H1 (cell line): ENCODE measurements at regions not wholly inside any gene's neighbourhood (a gene's known extent, or its start where the extent isn't known, plus 50 kb on each side); places are given as distances from the start of the nearest gene placed in this dataset.

Experiments
- ATF3 ChIP-seq: IDR thresholded peaks from 2 replicates; pipeline ENCODE4 v1.6.1; 2011; ENCODE audit warnings: low read depth, mild to moderate bottlenecking, low read length; ENCODE audit not compliant: insufficient read depth
- CBX8 ChIP-seq: fragments of 300-800, 300-1000 bp; sonication (generic); IDR thresholded peaks from 2 replicates; pipeline ENCODE4 v1.7.1; 2016; ENCODE audit warnings: low read depth, low read length, borderline replicate concordance
- CHD7 ChIP-seq: fragments of 300-600 bp; sonication (generic); IDR thresholded peaks from 2 replicates; pipeline ENCODE4 v1.7.1; 2012; ENCODE audit warnings: low read length, moderate library complexity, mild to moderate bottlenecking, inconsistent platforms; ENCODE audit not compliant: insufficient replicate concordance
- E2F6 ChIP-seq: IDR thresholded peaks from 2 replicates; pipeline ENCODE4 v1.6.1; 2012; ENCODE audit warnings: inconsistent platforms
- GTF2F1 ChIP-seq: IDR thresholded peaks from 2 replicates; pipeline ENCODE4 v1.6.1; 2012; ENCODE audit warnings: low read depth, low read length, improper control_type of control experiment, borderline replicate concordance
- JUND ChIP-seq: IDR thresholded peaks from 2 replicates; pipeline ENCODE4 v1.6.1; 2011; ENCODE audit warnings: mild to moderate bottlenecking, improper control_type of control experiment, low read length
- RAD21 ChIP-seq, 2 experiments: IDR thresholded peaks in 1 of 2; conservative IDR thresholded peaks in 1 of 2; 2 replicates each; pipeline ENCODE4 v1.6.1; 2011; ENCODE audit warnings: low read depth in 2 of 2, low read length in 2 of 2, improper control_type of control experiment in 1 of 2, inconsistent platforms in 1 of 2, mild to moderate bottlenecking in 1 of 2, moderate library complexity in 1 of 2
- SIRT6 ChIP-seq: IDR thresholded peaks from one replicate; pipeline ENCODE4 v1.7.1; 2012; ENCODE audit warnings: low read length, inconsistent platforms
- TAF1 ChIP-seq: IDR thresholded peaks from 2 replicates; pipeline ENCODE4 v1.6.1; 2011; ENCODE audit warnings: mild to moderate bottlenecking, low read depth, low read length
- TCF12 ChIP-seq: IDR thresholded peaks from 2 replicates; pipeline ENCODE4 v1.6.1; 2011; ENCODE audit warnings: low read depth, mild to moderate bottlenecking, low read length
- ZNF274 ChIP-seq: IDR thresholded peaks from 2 replicates; pipeline ENCODE4 v1.7.0; 2012; ENCODE audit warnings: low read length, borderline replicate concordance; ENCODE audit errors: extremely low read depth

- TF ChIP-seq CHD7, result no peak
- no peak for TF ChIP-seq JUND
- no peak for TF ChIP-seq CBX8
- no peak for TF ChIP-seq GTF2F1
- TF ChIP-seq ZNF274, result no peak
- TF ChIP-seq TCF12, result no peak
- no peak for TF ChIP-seq TAF1
- no peak for TF ChIP-seq ATF3
- no peak for TF ChIP-seq RAD21 (IDR thresholded peaks at IDR 0.05 in 1 of 2, conservative IDR thresholded peaks at IDR 0.05 in 1 of 2; ENCODE audit: low read depth in 2 of 2, low read length in 2 of 2)
- TF ChIP-seq E2F6, result no peak
- TF ChIP-seq SIRT6, result no peak
- TF ChIP-seq, all 59 proteins: peak for 0
Observed at GRCh38 chr4:66568431-66568830, 898.1 kb upstream of the EPHA5 start (continued).
